SJCRH30 (cell line): ENCODE measurements at regions not wholly inside any gene's neighbourhood (a gene's known extent, or its start where the extent isn't known, plus 50 kb on each side); places are given as distances from the start of the nearest gene placed in this dataset.

Experiments used
- DNase-seq, 2 experiments: peaks; one replicate each; pipeline ENCODE4 v3.0.0-alpha.2; 2015 to 2020
- H3K27ac ChIP-seq: fragments of 250-450 bp; sonication (Bioruptor Pico); 2 replicates; pipeline ENCODE4 v1.5.1; 2020; ENCODE audit warnings: mild to moderate bottlenecking, moderate library complexity
- H3K27me3 ChIP-seq: fragments of 250-450 bp; sonication (Bioruptor Pico); 2 replicates; pipeline ENCODE4 v1.5.1; 2020; ENCODE audit warnings: mild to moderate bottlenecking, moderate library complexity
- H3K36me3 ChIP-seq: fragments of 250-450 bp; sonication (Bioruptor Pico); 2 replicates; pipeline ENCODE4 v1.5.1; 2020; ENCODE audit warnings: mild to moderate bottlenecking, moderate library complexity
- H3K4me1 ChIP-seq: fragments of 250-450 bp; sonication (Bioruptor Pico); 2 replicates; pipeline ENCODE4 v1.5.1; 2020; ENCODE audit warnings: mild to moderate bottlenecking, moderate library complexity
- H3K4me3 ChIP-seq: fragments of 250-450 bp; sonication (Bioruptor Pico); 2 replicates; pipeline ENCODE4 v1.5.1; 2020; ENCODE audit warnings: mild to moderate bottlenecking, moderate library complexity
- H3K9me3 ChIP-seq: fragments of 250-450 bp; sonication (Bioruptor Pico); replicated peaks from 2 replicates; pipeline ENCODE4 v1.5.1; 2020; ENCODE audit warnings: mild to moderate bottlenecking, moderate library complexity

DNA sequence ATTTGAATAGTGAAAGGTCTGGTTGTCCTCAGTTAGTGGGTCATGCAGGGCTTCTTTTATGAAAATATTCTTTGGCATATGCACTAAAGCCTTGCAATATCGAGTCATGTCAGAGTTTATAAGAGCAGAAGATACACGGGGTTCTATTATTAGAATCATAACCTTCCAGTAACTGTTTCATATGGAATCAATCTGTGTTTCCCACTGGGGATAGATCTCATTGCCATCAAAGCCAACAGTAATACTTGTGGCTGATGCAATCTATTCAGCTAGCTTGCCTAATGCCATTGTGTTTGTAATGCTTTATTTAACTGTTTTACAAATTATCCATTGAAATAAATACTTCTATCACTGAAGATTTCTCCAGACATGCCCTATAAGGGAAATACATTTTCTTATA is 746.9 kb upstream of the PCDH9 start:
- H3K27me3 ChIP-seq: no peaks in the 10 kb centered on the region
- H3K4me1 ChIP-seq: peaks cover 5% of the 10 kb centered on the region; the same call in 1 of the 2 replicates
- H3K9me3 ChIP-seq: no peaks in the 10 kb centered on the region
- no peak overlapping the region for H3K4me3 ChIP-seq
- DNase-seq: no peak
- no peaks in the 10 kb centered on the region for H3K36me3 ChIP-seq
- no peak overlapping the region for H3K27ac ChIP-seq

DNA sequence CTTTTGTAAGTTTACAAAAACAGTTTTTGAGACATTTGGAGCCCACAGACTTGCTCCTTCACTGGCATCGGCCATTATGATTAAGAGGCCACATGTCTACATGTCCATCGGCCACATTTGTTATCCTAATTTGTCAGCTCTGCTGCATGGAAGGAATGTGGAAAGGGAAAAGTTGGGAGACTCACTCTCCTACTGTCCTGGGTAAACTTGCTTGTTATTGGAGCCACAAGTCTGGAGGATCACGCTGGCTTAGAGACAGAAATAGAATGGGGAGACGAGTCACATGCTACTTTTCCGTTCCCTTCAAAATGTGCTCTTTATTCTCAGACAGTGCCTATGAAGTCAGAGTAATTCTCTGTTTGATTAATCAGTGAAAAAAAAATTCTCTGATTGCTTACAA is 741.2 kb upstream of the PCDH9 start:
- Histone ChIP-seq H3K27me3 (no peaks in the 10 kb centered on the region), H3K9me3 (no peaks in the 10 kb centered on the region), H3K4me1 (peaks cover 5% of the 10 kb centered on the region; the same call in 1 of the 2 replicates), H3K4me3 (no peak overlapping the region), H3K36me3 (no peaks in the 10 kb centered on the region), H3K27ac (no peak overlapping the region)
- no peak for DNase-seq

DNA sequence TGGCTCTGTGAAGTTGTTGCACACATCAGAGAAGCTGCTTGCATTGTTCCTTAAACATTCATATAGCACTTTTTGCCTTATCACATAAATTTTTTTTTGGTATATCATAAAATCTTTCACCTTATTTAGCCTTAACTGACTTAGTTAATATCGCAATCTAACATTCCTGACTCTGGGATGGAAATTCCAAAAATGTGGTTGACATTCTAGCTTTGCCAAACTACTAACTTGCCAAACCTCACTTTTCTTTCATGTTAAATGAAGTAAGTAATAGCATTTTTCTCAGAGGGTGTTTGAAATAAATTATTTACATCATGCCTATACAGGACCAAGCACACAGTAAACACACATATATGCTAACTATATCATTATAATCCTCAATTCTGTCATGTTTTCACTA is 736.9 kb upstream of the PCDH9 start:
- Histone ChIP-seq H3K27ac (no peak overlapping the region), H3K4me3 (no peak overlapping the region), H3K27me3 (no peaks in the 10 kb centered on the region), H3K4me1 (peaks cover 27% of the 10 kb centered on the region), H3K9me3 (no peaks in the 10 kb centered on the region), H3K36me3 (no peaks in the 10 kb centered on the region)
- DNase-seq: no peak

DNA sequence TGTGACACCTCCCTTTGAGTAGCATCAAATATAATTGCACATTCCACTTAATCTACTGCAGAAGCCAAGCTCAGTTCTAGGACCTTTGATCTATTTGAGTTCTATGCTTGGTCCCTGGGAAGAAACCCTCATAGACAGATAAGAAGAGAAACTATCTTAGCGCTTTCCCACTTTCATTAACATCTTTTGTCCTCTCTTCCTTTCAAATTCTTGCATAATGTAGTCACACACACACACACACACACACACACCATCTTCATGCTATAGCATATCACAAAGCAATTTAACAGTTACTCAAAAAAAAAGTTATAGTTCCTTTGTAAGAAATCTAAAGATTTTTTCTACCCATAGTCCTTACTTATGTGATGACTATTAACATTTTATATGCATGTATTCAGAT is 735.9 kb upstream of the PCDH9 start:
- Histone ChIP-seq H3K9me3 (no peaks in the 10 kb centered on the region), H3K27ac (no peak overlapping the region), H3K4me3 (no peak overlapping the region), H3K36me3 (no peaks in the 10 kb centered on the region), H3K4me1 (peaks cover 32% of the 10 kb centered on the region), H3K27me3 (no peaks in the 10 kb centered on the region)
- no peak for DNase-seq

DNA sequence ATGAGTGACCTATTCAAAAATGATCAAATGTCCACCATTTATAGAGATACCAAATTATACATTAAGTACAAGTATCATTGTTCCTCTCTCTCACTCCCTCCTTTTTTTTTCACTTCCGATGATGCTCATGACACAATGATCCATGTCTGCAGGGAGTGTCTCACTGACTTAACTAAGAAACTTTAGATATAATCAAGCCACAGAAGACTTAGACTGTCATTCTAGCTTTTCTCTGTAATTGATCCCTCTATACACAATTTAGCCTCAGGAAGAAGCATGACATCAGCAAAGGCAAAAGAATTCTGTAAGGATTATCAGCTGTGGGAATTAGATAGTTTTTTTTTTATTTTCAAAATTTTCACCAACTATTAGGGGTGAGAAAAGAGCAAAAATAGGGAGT is 734.9 kb upstream of the PCDH9 start:
- H3K36me3 ChIP-seq: no peaks in the 10 kb centered on the region
- peaks cover 35% of the 10 kb centered on the region for H3K4me1 ChIP-seq
- DNase-seq: peak; percentile 6 to 72
- no peaks in the 10 kb centered on the region for H3K27me3 ChIP-seq
- H3K27ac ChIP-seq: peak overlapping the region; percentile 34
- no peak overlapping the region for H3K4me3 ChIP-seq
- no peaks in the 10 kb centered on the region for H3K9me3 ChIP-seq

DNA sequence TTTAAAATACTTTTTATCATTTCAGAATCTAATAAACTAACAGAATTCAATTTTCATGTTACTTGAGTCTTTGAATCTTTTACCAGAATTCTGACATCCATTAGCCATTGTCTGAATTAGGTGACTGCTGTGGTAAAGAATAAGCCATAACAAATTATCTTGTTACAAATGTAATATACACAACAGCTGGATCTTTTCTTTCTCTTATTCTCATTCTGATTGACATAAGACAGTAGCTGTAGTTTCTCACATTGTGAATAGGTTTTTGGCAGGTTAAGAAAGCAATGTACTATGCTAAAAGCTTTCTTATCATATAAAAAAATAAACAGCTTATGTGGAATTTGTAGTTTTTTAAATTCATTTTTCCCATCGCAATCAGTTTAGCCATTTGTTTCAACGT is 734.0 kb upstream of the PCDH9 start:
- no peaks in the 10 kb centered on the region for H3K27me3 ChIP-seq
- DNase-seq: peak in 1 of 2 experiments; percentile 43
- no peaks in the 10 kb centered on the region for H3K36me3 ChIP-seq
- no peaks in the 10 kb centered on the region for H3K9me3 ChIP-seq
- H3K27ac ChIP-seq: peak overlapping the region; percentile 34
- H3K4me3 ChIP-seq: no peak overlapping the region
- peaks cover 35% of the 10 kb centered on the region for H3K4me1 ChIP-seq

DNA sequence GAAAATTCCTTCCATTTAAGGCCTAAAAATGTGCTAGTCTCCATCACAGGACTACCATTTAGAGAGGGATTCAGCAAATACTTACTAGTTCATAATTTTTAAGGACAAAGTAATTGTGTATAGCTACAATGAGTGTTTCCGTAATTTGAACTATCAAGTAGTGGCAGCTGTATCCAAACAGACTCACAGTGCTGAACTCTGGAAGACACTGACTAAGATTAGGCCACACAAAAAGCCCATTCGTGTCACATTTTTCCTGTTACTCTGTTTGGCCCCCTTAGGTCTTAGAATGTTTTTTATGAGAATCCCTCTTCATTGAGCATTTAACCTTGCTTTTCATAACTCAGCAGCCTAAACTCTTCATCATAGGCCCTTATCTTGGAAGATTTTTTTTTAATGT is 731.2 kb upstream of the PCDH9 start:
- Histone ChIP-seq H3K4me3 (no peak overlapping the region), H3K4me1 (peaks cover 35% of the 10 kb centered on the region), H3K36me3 (no peaks in the 10 kb centered on the region), H3K27ac (no peak overlapping the region; the same call in 1 of the 2 replicates), H3K27me3 (no peaks in the 10 kb centered on the region), H3K9me3 (no peaks in the 10 kb centered on the region)
- peak; percentile 16 to 67 for DNase-seq

DNA sequence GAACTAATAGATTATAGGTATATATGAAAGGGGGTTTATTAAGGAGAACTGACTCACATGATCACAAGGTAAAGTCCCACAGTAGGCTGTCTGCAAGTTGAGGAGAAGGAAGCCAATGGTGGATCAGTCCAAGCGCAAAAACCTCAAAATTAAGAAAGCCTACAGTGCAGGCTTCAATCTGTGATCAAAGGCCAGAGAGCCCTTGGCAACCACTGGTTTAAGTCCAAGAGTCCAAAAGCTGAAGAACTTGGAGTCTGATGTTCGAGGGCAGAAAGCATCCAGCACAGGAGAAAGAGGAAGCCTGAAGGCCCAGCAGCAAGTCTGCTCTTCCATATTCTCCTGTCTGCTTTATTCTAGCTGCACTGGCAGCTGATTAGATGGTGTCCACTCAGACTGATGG is 721.3 kb upstream of the PCDH9 start:
- H3K4me1 ChIP-seq: no peaks in the 10 kb centered on the region
- H3K4me3 ChIP-seq: no peak overlapping the region
- H3K27ac ChIP-seq: no peak overlapping the region
- H3K9me3 ChIP-seq: no peaks in the 10 kb centered on the region
- H3K27me3 ChIP-seq: no peaks in the 10 kb centered on the region
- DNase-seq: no peak
- H3K36me3 ChIP-seq: no peaks in the 10 kb centered on the region

DNA sequence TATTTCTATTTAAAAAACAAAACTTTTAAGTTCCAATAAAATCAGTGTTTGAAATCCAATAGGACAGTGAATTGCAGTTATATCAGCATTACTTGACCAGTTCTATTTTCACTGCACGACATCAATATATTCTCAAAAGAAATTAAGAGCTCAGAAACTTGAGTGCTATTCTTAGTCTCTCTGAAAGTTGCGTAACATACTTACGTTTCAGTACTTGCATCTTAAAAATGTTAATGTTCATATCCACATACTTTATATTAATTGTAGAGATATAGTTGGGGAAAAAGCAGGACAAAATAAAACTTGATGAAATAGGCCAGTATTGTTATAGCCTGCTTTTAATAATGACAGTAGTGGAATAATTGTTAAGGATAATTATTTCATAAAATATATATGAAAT is 720.5 kb upstream of the PCDH9 start:
- no peaks in the 10 kb centered on the region for H3K9me3 ChIP-seq
- H3K27ac ChIP-seq: no peak overlapping the region
- H3K27me3 ChIP-seq: no peaks in the 10 kb centered on the region
- H3K4me1 ChIP-seq: no peaks in the 10 kb centered on the region
- no peak overlapping the region for H3K4me3 ChIP-seq
- H3K36me3 ChIP-seq: no peaks in the 10 kb centered on the region
- DNase-seq: no peak

DNA sequence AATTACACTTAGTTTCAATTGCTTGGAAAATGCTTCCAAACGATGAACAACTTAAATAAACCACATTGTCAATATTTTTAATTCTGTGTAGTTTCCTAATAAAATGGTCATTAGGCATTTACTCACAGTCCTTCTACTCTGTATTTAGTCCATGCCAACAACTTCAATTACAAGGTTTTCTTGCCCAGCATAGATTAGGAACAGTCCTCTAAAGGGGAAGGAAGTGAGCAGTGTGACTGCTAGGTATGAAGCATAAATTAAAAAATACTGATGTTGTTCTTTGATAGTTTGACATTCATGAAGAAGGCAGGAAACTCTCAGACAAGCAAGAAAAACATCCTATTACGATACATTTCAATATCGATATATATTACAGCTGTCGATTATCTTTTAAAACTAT is 716.0 kb upstream of the PCDH9 start:
- H3K27ac ChIP-seq: no peak overlapping the region
- H3K4me3 ChIP-seq: no peak overlapping the region
- no peaks in the 10 kb centered on the region for H3K27me3 ChIP-seq
- DNase-seq: no peak
- no peaks in the 10 kb centered on the region for H3K9me3 ChIP-seq
- no peaks in the 10 kb centered on the region for H3K36me3 ChIP-seq
- no peaks in the 10 kb centered on the region for H3K4me1 ChIP-seq

DNA sequence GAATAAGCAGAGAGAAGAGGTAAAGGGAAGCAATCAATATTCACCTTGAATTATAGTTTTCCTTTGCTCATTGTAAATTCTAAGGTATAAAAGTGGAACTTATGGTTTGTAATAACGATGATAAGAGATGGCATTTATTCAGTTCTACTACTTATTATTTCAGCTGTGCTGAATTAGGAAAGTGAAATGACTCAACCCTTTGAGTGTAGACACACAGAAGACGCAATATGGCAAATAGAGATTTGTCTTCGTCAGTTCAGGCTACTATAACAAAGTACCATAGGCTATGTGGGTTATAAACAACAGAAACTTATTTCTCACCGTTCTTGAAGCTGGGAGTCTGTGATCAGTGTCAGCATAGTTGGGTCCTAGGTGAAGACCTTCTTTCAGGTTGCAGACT is 713.0 kb upstream of the PCDH9 start:
- Histone ChIP-seq H3K9me3 (no peaks in the 10 kb centered on the region), H3K27me3 (no peaks in the 10 kb centered on the region), H3K27ac (no peak overlapping the region), H3K36me3 (no peaks in the 10 kb centered on the region), H3K4me3 (no peak overlapping the region), H3K4me1 (no peaks in the 10 kb centered on the region)
- DNase-seq: no peak

DNA sequence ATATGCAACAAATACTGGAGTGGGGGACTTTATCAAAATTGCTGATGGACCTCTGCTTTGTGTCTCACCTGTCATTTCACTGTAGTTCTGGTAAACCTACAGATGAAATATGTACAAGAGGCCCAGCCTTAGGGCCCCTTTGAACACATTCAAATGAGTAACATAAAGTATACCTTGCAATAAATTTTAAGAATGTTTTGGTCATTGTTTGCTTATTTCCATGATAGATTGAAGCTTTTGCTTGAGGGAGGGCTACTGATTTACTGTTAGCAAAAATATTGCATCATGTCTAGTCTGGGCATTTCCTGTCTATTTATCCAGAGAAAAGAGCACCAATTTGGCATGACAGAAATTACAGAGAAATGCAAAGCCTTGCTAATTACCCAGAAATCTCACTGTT is 705.5 kb upstream of the PCDH9 start:
- no peaks in the 10 kb centered on the region for H3K4me1 ChIP-seq
- no peak overlapping the region for H3K27ac ChIP-seq
- H3K4me3 ChIP-seq: no peak overlapping the region
- no peaks in the 10 kb centered on the region for H3K9me3 ChIP-seq
- DNase-seq: no peak
- no peaks in the 10 kb centered on the region for H3K36me3 ChIP-seq
- no peaks in the 10 kb centered on the region for H3K27me3 ChIP-seq

DNA sequence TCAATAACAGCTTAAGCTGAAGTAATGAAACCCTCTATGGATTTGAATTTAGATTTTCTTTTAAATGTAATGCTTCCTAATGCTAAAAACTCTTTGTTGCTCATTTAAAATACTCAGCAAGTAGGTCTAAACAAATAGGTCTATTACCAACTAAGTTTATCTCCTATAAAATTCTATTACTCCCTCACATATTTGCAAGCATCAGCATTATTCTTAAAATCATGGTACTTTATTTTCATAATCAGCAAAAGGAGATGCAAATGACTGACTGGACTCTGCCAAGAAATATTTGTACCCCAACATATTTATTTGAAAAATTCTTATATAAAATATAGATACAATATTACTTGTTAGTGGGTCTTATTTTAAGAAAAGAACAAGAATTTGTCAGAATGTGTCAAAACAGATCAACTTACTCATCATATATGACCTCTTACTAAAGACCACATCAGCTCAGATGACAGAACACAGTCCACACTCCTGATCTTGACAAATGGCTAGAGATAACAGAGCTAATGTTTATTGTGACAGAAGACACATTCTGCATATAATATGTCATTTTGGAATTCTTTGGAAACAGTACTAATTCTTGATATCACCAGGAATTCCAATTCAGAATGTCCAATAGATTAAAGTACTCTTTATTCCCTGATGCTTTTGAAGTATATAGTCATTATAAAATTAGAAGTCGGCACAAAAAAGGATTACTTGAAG is 704.6 kb upstream of the PCDH9 start:
- no peaks in the 10 kb centered on the region for H3K36me3 ChIP-seq
- H3K4me1 ChIP-seq: no peaks in the 10 kb centered on the region
- H3K9me3 ChIP-seq: no peaks in the 10 kb centered on the region
- no peaks in the 10 kb centered on the region for H3K27me3 ChIP-seq
- no peak overlapping the region for H3K4me3 ChIP-seq
- no peak overlapping the region for H3K27ac ChIP-seq
- DNase-seq: no peak

DNA sequence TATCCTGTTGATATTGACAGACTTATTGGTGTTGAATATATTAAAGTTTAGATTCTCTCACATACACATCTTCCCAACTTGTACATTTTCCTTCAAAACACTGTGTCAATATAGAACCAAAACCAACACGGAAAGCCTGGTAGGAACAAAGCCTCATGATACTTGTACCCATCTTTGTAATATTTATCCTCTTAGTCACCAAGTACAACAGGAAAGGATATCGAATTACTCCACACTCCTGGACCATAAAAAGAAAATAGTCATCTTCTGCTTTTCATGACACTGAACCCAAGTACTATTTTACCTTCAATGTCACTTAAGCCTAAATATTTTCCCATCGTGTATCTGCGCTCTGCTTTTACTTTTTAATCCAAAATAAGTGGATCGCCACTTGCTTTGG is 702.9 kb upstream of the PCDH9 start:
- no peak overlapping the region for H3K27ac ChIP-seq
- no peaks in the 10 kb centered on the region for H3K9me3 ChIP-seq
- DNase-seq: no peak
- no peaks in the 10 kb centered on the region for H3K27me3 ChIP-seq
- H3K4me3 ChIP-seq: no peak overlapping the region
- no peaks in the 10 kb centered on the region for H3K4me1 ChIP-seq
- no peaks in the 10 kb centered on the region for H3K36me3 ChIP-seq

DNA sequence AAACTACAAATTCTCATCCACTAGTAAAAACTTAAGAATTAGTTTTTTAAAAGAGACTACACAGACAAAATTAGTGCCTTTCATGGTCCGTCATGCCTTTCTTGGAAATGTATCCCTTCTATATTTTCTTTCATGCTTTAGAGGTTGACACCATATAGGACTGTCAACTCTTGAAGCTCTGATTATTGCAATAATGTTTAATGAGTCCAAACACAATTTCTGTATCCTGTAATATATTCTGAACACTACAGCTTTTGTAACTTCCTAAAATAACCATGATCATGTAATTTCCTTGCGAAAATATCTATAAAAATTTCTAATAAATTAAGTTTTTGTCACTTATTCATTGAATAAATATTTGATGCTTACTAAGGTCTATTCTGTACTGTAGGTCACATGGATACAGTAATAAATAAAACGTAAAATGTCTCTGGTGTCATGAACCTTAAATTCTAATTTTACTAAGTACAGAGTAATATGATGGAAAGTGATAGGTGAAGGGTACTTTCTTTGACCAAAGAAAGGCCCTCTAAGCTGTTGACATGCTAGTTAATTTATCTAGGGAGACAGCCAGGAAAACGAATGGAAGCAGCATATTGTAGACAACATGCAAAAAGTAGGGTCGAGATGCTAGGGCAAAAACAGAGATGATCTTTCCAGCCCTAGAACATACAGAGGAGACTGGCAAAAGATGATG is 687.3 kb upstream of the PCDH9 start:
- no peak overlapping the region for H3K27ac ChIP-seq
- no peaks in the 10 kb centered on the region for H3K27me3 ChIP-seq
- no peak for DNase-seq
- no peak overlapping the region for H3K4me3 ChIP-seq
- H3K4me1 ChIP-seq: no peaks in the 10 kb centered on the region
- H3K9me3 ChIP-seq: no peaks in the 10 kb centered on the region
- no peaks in the 10 kb centered on the region for H3K36me3 ChIP-seq

DNA sequence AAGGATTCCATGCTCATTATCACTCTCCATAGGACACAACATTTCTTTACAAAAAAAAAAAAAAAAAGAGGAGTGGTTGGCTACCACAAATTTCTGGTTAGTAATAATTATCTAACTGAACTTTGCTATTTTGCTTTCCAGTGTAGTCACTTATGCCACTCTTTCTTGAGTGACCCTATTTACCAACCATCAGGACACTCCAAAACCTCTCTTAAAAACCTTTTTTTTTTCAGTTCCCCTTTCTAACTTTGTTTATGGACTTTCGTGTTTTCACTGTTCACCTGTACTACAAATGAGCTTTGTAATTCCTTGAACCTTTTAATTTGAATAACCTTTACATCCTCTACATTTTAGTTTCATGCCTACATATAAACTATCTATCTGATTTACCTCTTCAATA is 686.5 kb upstream of the PCDH9 start:
- H3K4me3 ChIP-seq: no peak overlapping the region
- H3K27me3 ChIP-seq: no peaks in the 10 kb centered on the region
- no peak overlapping the region for H3K27ac ChIP-seq
- no peaks in the 10 kb centered on the region for H3K36me3 ChIP-seq
- H3K9me3 ChIP-seq: no peaks in the 10 kb centered on the region
- DNase-seq: no peak
- no peaks in the 10 kb centered on the region for H3K4me1 ChIP-seq
